ENCODE measurements at regions not wholly inside any gene's neighbourhood (a gene's known extent, or its start where the extent isn't known, plus 50 kb on each side); places are given as distances from the start of the nearest gene placed in this dataset.

GRCh38 chr7:46844486-46844885 lies 737.4 kb downstream of the TNS3 start:
- H3K4me3 Mint-ChIP-seq = no peak overlapping the region
- no peak overlapping the region for H3K27ac Mint-ChIP-seq

GRCh38 chr7:46841248-46841647 lies 740.7 kb downstream of the TNS3 start:
- H3K27ac Mint-ChIP-seq = no peak overlapping the region
- no peak for DNase-seq (ENCODE audit: low spot score)
- no peak for ATAC-seq
- H3K36me3 Mint-ChIP-seq = no peaks in the 10 kb centered on the region
- CTCF ChIA-PET = no interaction called here
- no peak overlapping the region for H3K4me3 Mint-ChIP-seq
- POLR2A ChIA-PET = no interaction called here
- H3K4me1 Mint-ChIP-seq = no peaks in the 10 kb centered on the region
- H3K9me3 Mint-ChIP-seq = no peaks in the 10 kb centered on the region; the same call in 1 of the 2 replicates
- H3K27me3 Mint-ChIP-seq (ENCODE audit: low read depth) = no peaks in the 10 kb centered on the region
- no peak for TF ChIP-seq OVOL2 (CRISPR knock-in tag; IDR thresholded peaks at IDR 0.05; ENCODE audit: borderline replicate concordance)
- no peak for TF ChIP-seq PRDM15 (CRISPR knock-in tag; IDR thresholded peaks at IDR 0.05)
- TF ChIP-seq ZNF425 (CRISPR knock-in tag; conservative IDR thresholded peaks at IDR 0.05) = no peak
- no peak for TF ChIP-seq E2F4 (CRISPR knock-in tag; IDR thresholded peaks at IDR 0.05; ENCODE audit: borderline replicate concordance, low read depth)
- no peak for TF ChIP-seq TCF7 (CRISPR knock-in tag; IDR thresholded peaks at IDR 0.05; ENCODE audit: low read depth)
- no peak for TF ChIP-seq GRHL2 (CRISPR knock-in tag; IDR thresholded peaks at IDR 0.05; ENCODE audit: insufficient replicate concordance, severe bottlenecking)
- no peak for TF ChIP-seq NFE2L1 (CRISPR knock-in tag; IDR thresholded peaks at IDR 0.05)
- TF ChIP-seq ZNF121 (CRISPR knock-in tag; IDR thresholded peaks at IDR 0.05) = no peak
- no peak for TF ChIP-seq NR3C1 (CRISPR knock-in tag; conservative IDR thresholded peaks at IDR 0.05; ENCODE audit: low read depth)
- no peak for TF ChIP-seq AFF4 (CRISPR knock-in tag; IDR thresholded peaks at IDR 0.05; ENCODE audit: borderline replicate concordance)
- TF ChIP-seq ZBTB21 (CRISPR knock-in tag; IDR thresholded peaks at IDR 0.05; ENCODE audit: borderline replicate concordance) = no peak
- TF ChIP-seq JAZF1 (CRISPR knock-in tag; IDR thresholded peaks at IDR 0.05) = no peak
- no peak for TF ChIP-seq GTF2I (CRISPR knock-in tag; conservative IDR thresholded peaks at IDR 0.05)

More at GRCh38 chr7:46844486-46844885, 737.4 kb downstream of the TNS3 start:
- ChIA-PET CTCF (no interaction called here), POLR2A (no interaction called here)
- ATAC-seq (no peak), DNase-seq (ENCODE audit: low spot score) (no peak)
- Mint-ChIP-seq H3K27me3 (ENCODE audit: low read depth) (no peaks in the 10 kb centered on the region), H3K9me3 (no peaks in the 10 kb centered on the region), H3K4me1 (no peaks in the 10 kb centered on the region), H3K36me3 (no peaks in the 10 kb centered on the region)
- TF ChIP-seq NR1H2 (CRISPR knock-in tag; IDR thresholded peaks at IDR 0.05) = no peak
- no peak for TF ChIP-seq GRHL2 (CRISPR knock-in tag; IDR thresholded peaks at IDR 0.05; ENCODE audit: insufficient replicate concordance, severe bottlenecking)
- TF ChIP-seq TEAD4 (CRISPR knock-in tag; IDR thresholded peaks at IDR 0.05) = no peak
- TF ChIP-seq ESRRA (CRISPR knock-in tag; IDR thresholded peaks at IDR 0.05; ENCODE audit: borderline replicate concordance) = no peak
- no peak for TF ChIP-seq STAT6 (CRISPR knock-in tag; conservative IDR thresholded peaks at IDR 0.05; ENCODE audit: low read depth)
- no peak for TF ChIP-seq CDX4 (CRISPR knock-in tag; IDR thresholded peaks at IDR 0.05; ENCODE audit: borderline replicate concordance)
- TF ChIP-seq RELA (CRISPR knock-in tag; IDR thresholded peaks at IDR 0.05; ENCODE audit: borderline replicate concordance) = no peak
- TF ChIP-seq ZNF416 (CRISPR knock-in tag; IDR thresholded peaks at IDR 0.05) = no peak
